ENCODE measurements at regions not wholly inside any gene's neighbourhood (a gene's known extent, or its start where the extent isn't known, plus 50 kb on each side); places are given as distances from the start of the nearest gene placed in this dataset.

GRCh38 chr5:124639095-124639665, 107.3 kb downstream of the ZNF608 start (continued):
- TF ChIP-seq EP300 (IDR thresholded peaks at IDR 0.05; ENCODE audit: borderline replicate concordance in 1 of 2, low read depth in 2 of 2, low read length in 2 of 2): 0 out of 3 replicates have a peak, but pooled peaks of 1 of the 2 experiments have one; percentile 56
- no peak for TF ChIP-seq MAFK (IDR thresholded peaks at IDR 0.05; ENCODE audit: low read depth, low read length)
- 0 out of 2 replicates have a peak, but pooled peaks have one; percentile 38 for TF ChIP-seq POU5F1 (IDR thresholded peaks at IDR 0.05; ENCODE audit: low read depth, low read length)
- 0 out of 2 replicates have a peak, but pooled peaks have one; percentile 19 for TF ChIP-seq SP1 (IDR thresholded peaks at IDR 0.05; ENCODE audit: low read depth, low read length)

All from H1 (cell line).